H1 (cell line): ENCODE measurements at regions not wholly inside any gene's neighbourhood (a gene's known extent, or its start where the extent isn't known, plus 50 kb on each side); places are given as distances from the start of the nearest gene placed in this dataset.

Experiments
- CTCF ChIA-PET: fragments of 300-600 bp; sonication (Branson Sonifier 250); formaldehyde crosslinking; loops from one replicate; lab custom pipeline; 2021; ENCODE audit not compliant: partially characterized antibody; lab: Charles Lee
- POLR2A ChIA-PET: fragments of 300-600 bp; sonication (Branson Sonifier 250); formaldehyde crosslinking; loops from one replicate; lab custom pipeline; 2021; ENCODE audit warnings: inconsistent platforms; ENCODE audit not compliant: partially characterized antibody; lab: Charles Lee
- DNase-seq, 2 experiments: peaks; one replicate each; pipeline versions ENCODE4 v3.0.0 to v3.0.0-alpha.2; 2010 to 2022; ENCODE audit warnings: low spot score in 2 of 2, low read depth in 1 of 2, mixed read lengths in 1 of 2
- FAIRE-seq: peaks from 2 replicates; lab custom pipeline; 2011; peaks lifted over from hg19 to GRCh38; lab: Jason Lieb, UNC
- H2AFZ ChIP-seq: 2 replicates; pipeline ENCODE4 v1.8.1; 2012; ENCODE audit warnings: low read length, inconsistent platforms
- H2AK5ac ChIP-seq: 2 replicates; pipeline ENCODE4 v1.6.1; 2013; ENCODE audit warnings: low read depth, low read length
- H2BK120ac ChIP-seq: replicated peaks from 2 replicates; pipeline ENCODE3; 2013; ENCODE audit warnings: low read depth, low read length, inconsistent platforms
- H2BK12ac ChIP-seq: 2 replicates; pipeline ENCODE4 v1.6.1; 2013; ENCODE audit warnings: low read depth, low read length
- H2BK15ac ChIP-seq: 2 replicates; pipeline ENCODE4 v1.6.1; 2013; ENCODE audit warnings: low read length
- H2BK20ac ChIP-seq: 2 replicates; pipeline ENCODE4 v1.6.1; 2013; ENCODE audit warnings: low read length
- H2BK5ac ChIP-seq: 2 replicates; pipeline ENCODE4 v1.6.1; 2013; ENCODE audit warnings: low read depth, low read length
- H3K14ac ChIP-seq: 2 replicates; pipeline ENCODE4 v1.6.1; 2013; ENCODE audit warnings: inconsistent platforms; ENCODE audit not compliant: insufficient read length
- H3K18ac ChIP-seq: 2 replicates; pipeline ENCODE4 v1.6.1; 2013; ENCODE audit warnings: low read length; ENCODE audit errors: extremely low read depth
- H3K23ac ChIP-seq: 2 replicates; pipeline ENCODE4 v1.6.1; 2013; ENCODE audit warnings: inconsistent platforms; ENCODE audit not compliant: insufficient read length
- H3K23me2 ChIP-seq: 2 replicates; pipeline ENCODE4 v1.6.1; 2013; ENCODE audit warnings: low read depth, low read length
- H3K27ac ChIP-seq: 2 replicates; pipeline ENCODE4 v1.6.1; 2011; ENCODE audit warnings: low read depth, low read length, inconsistent platforms
- H3K27me3 ChIP-seq, 4 experiments: replicated peaks in 1 of 4; 1 replicate in 1 of 4; 2 replicates in 3 of 4; pipeline versions ENCODE4 v1.6.1 to v1.8.1; 2011 to 2013; ENCODE audit warnings: low read length in 3 of 4, mild to moderate bottlenecking in 3 of 4, inconsistent platforms in 2 of 4, mixed read lengths in 2 of 4, moderate library complexity in 1 of 4; ENCODE audit not compliant: control insufficient read depth in 3 of 4, insufficient read depth in 3 of 4; ENCODE audit errors: extremely low read depth in 1 of 4
- H3K36me3 ChIP-seq, 4 experiments: 2 replicates each; pipeline versions ENCODE4 v1.6.1 to v1.8.1; 2011 to 2013; ENCODE audit warnings: mild to moderate bottlenecking in 4 of 4, low read length in 3 of 4, moderate library complexity in 2 of 4, control low read depth in 1 of 4, inconsistent platforms in 1 of 4; ENCODE audit not compliant: insufficient read depth in 4 of 4, control insufficient read depth in 2 of 4
- H3K4ac ChIP-seq: replicated peaks from 2 replicates; pipeline ENCODE3; 2013; ENCODE audit warnings: low read length, low read depth, mixed read lengths, inconsistent platforms; ENCODE audit not compliant: insufficient read length
- H3K4me1 ChIP-seq, 4 experiments: replicated peaks in 1 of 4; 1 replicate in 1 of 4; 2 replicates in 3 of 4; pipeline versions ENCODE4 v1.6.1 to v1.8.1; 2011 to 2013; ENCODE audit warnings: low read length in 3 of 4, inconsistent platforms in 2 of 4, mixed read lengths in 1 of 4; ENCODE audit not compliant: insufficient read depth in 4 of 4, control insufficient read depth in 3 of 4
- H3K4me2 ChIP-seq, 2 experiments: 2 replicates each; pipeline versions ENCODE4 v1.6.1 to v1.8.1; 2011 to 2013; ENCODE audit warnings: low read depth in 2 of 2, low read length in 2 of 2, control low read depth in 1 of 2, inconsistent platforms in 1 of 2, mild to moderate bottlenecking in 1 of 2; ENCODE audit not compliant: insufficient read depth in 1 of 2
- H3K4me3 ChIP-seq, 4 experiments: fragments of 200-600, 300-600 bp in 1 of 4; sonication (generic), shearing (Covaris generic), sonication (Bioruptor Twin) in 1 of 4; 2 replicates each; pipeline versions ENCODE4 v1.5.1 to v1.8.1; 2011 to 2016; ENCODE audit warnings: low read length in 4 of 4, low read depth in 3 of 4, control low read depth in 2 of 4, inconsistent platforms in 2 of 4, mild to moderate bottlenecking in 2 of 4, mixed read lengths in 1 of 4, moderate library complexity in 1 of 4; ENCODE audit not compliant: insufficient read depth in 2 of 4; ENCODE audit errors: extremely low read depth in 1 of 4
- H3K56ac ChIP-seq: replicated peaks from 2 replicates; pipeline ENCODE3; 2013; ENCODE audit warnings: low read depth, mild to moderate bottlenecking, mixed read lengths, low read length, inconsistent platforms; ENCODE audit not compliant: insufficient read length
- H3K79me1 ChIP-seq: 2 replicates; pipeline ENCODE4 v1.6.1; 2013; ENCODE audit warnings: low read depth, low read length, control low read depth
- H3K79me2 ChIP-seq, 2 experiments: 2 replicates each; pipeline versions ENCODE4 v1.6.1 to v1.8.1; 2012 to 2013; ENCODE audit warnings: low read length in 2 of 2, mild to moderate bottlenecking in 2 of 2, inconsistent platforms in 1 of 2; ENCODE audit not compliant: insufficient read depth in 2 of 2, control insufficient read depth in 1 of 2
- H3K9ac ChIP-seq, 4 experiments: replicated peaks in 1 of 4; 1 replicate in 1 of 4; 2 replicates in 3 of 4; pipeline versions ENCODE4 v1.6.1 to v1.8.1; 2011 to 2013; ENCODE audit warnings: low read depth in 3 of 4, low read length in 3 of 4, control low read depth in 2 of 4, mild to moderate bottlenecking in 2 of 4, moderate library complexity in 2 of 4, inconsistent platforms in 1 of 4; ENCODE audit errors: extremely low read depth in 1 of 4
- H3K9me3 ChIP-seq, 2 experiments: 2 replicates each; pipeline versions ENCODE4 v1.6.1 to v1.8.1; 2012 to 2013; ENCODE audit warnings: mild to moderate bottlenecking in 2 of 2, moderate library complexity in 2 of 2, control low read depth in 1 of 2, inconsistent platforms in 1 of 2, low read depth in 1 of 2, low read length in 1 of 2, mixed read lengths in 1 of 2; ENCODE audit not compliant: insufficient read depth in 2 of 2
- H4K20me1 ChIP-seq, 2 experiments: replicated peaks in 1 of 2; 2 replicates each; pipeline versions ENCODE3 to v1.8.1; 2011 to 2013; ENCODE audit warnings: inconsistent platforms in 2 of 2, low read length in 2 of 2, mild to moderate bottlenecking in 1 of 2; ENCODE audit not compliant: insufficient read depth in 2 of 2, control insufficient read depth in 1 of 2
- H4K5ac ChIP-seq: 2 replicates; pipeline ENCODE4 v1.6.1; 2013; ENCODE audit warnings: low read length, low read depth, mixed read lengths, inconsistent platforms; ENCODE audit not compliant: insufficient read length
- H4K8ac ChIP-seq: 2 replicates; pipeline ENCODE4 v1.8.0; 2013; ENCODE audit warnings: mild to moderate bottlenecking, moderate library complexity, low read length, inconsistent platforms; ENCODE audit not compliant: insufficient read depth; ENCODE audit errors: extremely low read depth
- H4K91ac ChIP-seq: replicated peaks from 2 replicates; pipeline ENCODE3; 2013; ENCODE audit warnings: low read length, mixed read lengths, inconsistent platforms; ENCODE audit not compliant: insufficient read length
- ASH2L ChIP-seq: fragments of 200-600, 300-600 bp; sonication (generic); IDR thresholded peaks from one replicate; pipeline ENCODE4 v1.7.1; 2017; ENCODE audit warnings: low read length
- BCL11A ChIP-seq, 2 experiments: IDR thresholded peaks; one replicate each; pipeline ENCODE4 v1.6.1; 2011; ENCODE audit warnings: low read depth in 2 of 2, low read length in 2 of 2, mild to moderate bottlenecking in 2 of 2
- CHD2 ChIP-seq: IDR thresholded peaks from 2 replicates; pipeline ENCODE4 v1.6.1; 2012; ENCODE audit warnings: low read length, improper control_type of control experiment
- E2F6 ChIP-seq: IDR thresholded peaks from 2 replicates; pipeline ENCODE4 v1.6.1; 2012; ENCODE audit warnings: inconsistent platforms
- FOSL1 ChIP-seq: IDR thresholded peaks from 2 replicates; pipeline ENCODE4 v1.6.1; 2011; ENCODE audit warnings: mild to moderate bottlenecking, low read depth, low read length, moderate library complexity; ENCODE audit not compliant: insufficient read depth
- HDAC2 ChIP-seq, 2 experiments: fragments of 300-600 bp in 1 of 2; sonication (generic) in 1 of 2; IDR thresholded peaks; 2 replicates each; pipeline ENCODE4 v1.6.1; 2011 to 2012; ENCODE audit warnings: low read depth in 2 of 2, low read length in 2 of 2, mild to moderate bottlenecking in 2 of 2, moderate library complexity in 2 of 2, borderline replicate concordance in 1 of 2, inconsistent platforms in 1 of 2
- JUN ChIP-seq: IDR thresholded peaks from 2 replicates; pipeline ENCODE4 v1.6.1; 2011; ENCODE audit warnings: low read depth, mild to moderate bottlenecking, improper control_type of control experiment, low read length
- POLR2A ChIP-seq, 2 experiments: IDR thresholded peaks; 1 replicate in 1 of 2; 2 replicates in 1 of 2; pipeline ENCODE4 v1.6.1; 2011; ENCODE audit warnings: low read depth in 2 of 2, low read length in 2 of 2, mild to moderate bottlenecking in 2 of 2; ENCODE audit errors: control extremely low read depth in 1 of 2
- SAP30 ChIP-seq: fragments of 300-600 bp; sonication (generic); IDR thresholded peaks from 2 replicates; pipeline ENCODE4 v1.7.1; 2012; ENCODE audit warnings: low read length, moderate library complexity, mild to moderate bottlenecking, inconsistent platforms; ENCODE audit not compliant: insufficient read depth, insufficient replicate concordance
- SIRT6 ChIP-seq: IDR thresholded peaks from one replicate; pipeline ENCODE4 v1.7.1; 2012; ENCODE audit warnings: low read length, inconsistent platforms
- SRF ChIP-seq: IDR thresholded peaks from 2 replicates; pipeline ENCODE4 v1.6.1; 2011; ENCODE audit warnings: mild to moderate bottlenecking, low read depth, low read length, moderate library complexity
- TAF1 ChIP-seq: IDR thresholded peaks from 2 replicates; pipeline ENCODE4 v1.6.1; 2011; ENCODE audit warnings: mild to moderate bottlenecking, low read depth, low read length
- TBP ChIP-seq: IDR thresholded peaks from 2 replicates; pipeline ENCODE4 v1.6.1; 2011; ENCODE audit warnings: low read depth, low read length, improper control_type of control experiment
- YY1 ChIP-seq: IDR thresholded peaks from 2 replicates; pipeline ENCODE4 v1.6.1; 2011; ENCODE audit warnings: low read depth, mild to moderate bottlenecking, low read length
- WGBS, 2 experiments: shearing (Covaris generic) in 1 of 2; methylation state at CpG; one replicate each; pipeline versions ENCODE4 v1.1.6 to v1.1.7; 2013 to 2015; ENCODE audit warnings: low lambda C conversion rate in 2 of 2, mixed read lengths in 2 of 2, inconsistent platforms in 1 of 2, low coverage in 1 of 2, missing lambda C conversion rate in 1 of 2; ENCODE audit not compliant: insufficient replicate concordance in 2 of 2, insufficient coverage in 1 of 2, insufficient read length in 1 of 2; ENCODE audit errors: extremely low coverage in 1 of 2, missing lambda C conversion rate in 1 of 2; 5-methylcytosine and 5-hydroxymethylcytosine counted together

- H4K8ac ChIP-seq: no peak overlapping the region
- H3K4ac ChIP-seq: no peak overlapping the region
- peaks cover 0 to 4% (median 1%) of the 10 kb centered on the region in 4 experiments; a peak in 2 of 8 replicates for H3K36me3 ChIP-seq
- no peaks in the 10 kb centered on the region for H3K4me1 ChIP-seq
- 94% methylated on average over 1 of the region's 1 CpG; no CpG with 5 or more reads in 1 of the 2 experiments for WGBS, 2 experiments
- POLR2A ChIA-PET: no interaction called here
- H3K18ac ChIP-seq: no peak overlapping the region
- H2BK5ac ChIP-seq: no peak overlapping the region
- peak overlapping the region; percentile 75; the same call in 1 of the 2 replicates for H2AFZ ChIP-seq
- H3K4me3 ChIP-seq: no peak overlapping the region
- no peak for TF ChIP-seq CHD2
- no peak for TF ChIP-seq YY1
- TF ChIP-seq TBP: no peak
- TF ChIP-seq E2F6: no peak
- no peak for TF ChIP-seq TAF1
- TF ChIP-seq FOSL1: no peak
- TF ChIP-seq SRF: no peak
- TF ChIP-seq ASH2L: no peak
- TF ChIP-seq SIRT6: no peak
- no peak for TF ChIP-seq JUN
- no peak for TF ChIP-seq SAP30
- no peak for TF ChIP-seq POLR2A (IDR thresholded peaks at IDR 0.05; ENCODE audit: control extremely low read depth in 1 of 2, low read depth in 2 of 2, low read length in 2 of 2)
- no peak for TF ChIP-seq BCL11A (IDR thresholded peaks at IDR 0.05; ENCODE audit: low read depth in 2 of 2, low read length in 2 of 2)
- TF ChIP-seq HDAC2 (IDR thresholded peaks at IDR 0.05; ENCODE audit: borderline replicate concordance in 1 of 2, low read depth in 2 of 2, low read length in 2 of 2): no peak
- H3K9me3 ChIP-seq: peaks cover 5 to 9% of the 10 kb centered on the region in 2 experiments; a peak in 2 of 4 replicates
- H3K23me2 ChIP-seq: no peaks in the 10 kb centered on the region
- H3K4me2 ChIP-seq: no peak overlapping the region
- no peak overlapping the region for H3K23ac ChIP-seq
- no peak overlapping the region for H4K5ac ChIP-seq
- FAIRE-seq (no peak), DNase-seq (no peak)
- no peaks in the 10 kb centered on the region for H3K79me1 ChIP-seq
- CTCF ChIA-PET: no interaction called here
- H3K56ac ChIP-seq: no peak overlapping the region
- no peak overlapping the region for H2BK20ac ChIP-seq
- no peak overlapping the region for H2BK15ac ChIP-seq
- no peaks in the 10 kb centered on the region for H3K79me2 ChIP-seq
- no peak overlapping the region for H4K91ac ChIP-seq
- H3K9ac ChIP-seq: no peak overlapping the region
- no peak overlapping the region for H2BK120ac ChIP-seq
- H3K27me3 ChIP-seq: no peaks in the 10 kb centered on the region
- H3K27ac ChIP-seq: no peak overlapping the region
- H3K14ac ChIP-seq: no peak overlapping the region
- no peaks in the 10 kb centered on the region for H4K20me1 ChIP-seq
- H2AK5ac ChIP-seq: no peak overlapping the region
- H2BK12ac ChIP-seq: no peak overlapping the region
These were observed 930.7 kb upstream of the PCDH10 start for GRCh38 chr4:132218406-132218805.
